Right lobe of liver (tissue), 6 donors: ENCODE measurements at regions not wholly inside any gene's neighbourhood (a gene's known extent, or its start where the extent isn't known, plus 50 kb on each side); places are given as distances from the start of the nearest gene placed in this dataset.

Experiments
- ATAC-seq, 4 donors: fragments of 200-7000 bp; cut with Tn5 transposase; one replicate each; pipeline ENCODE4 v1.9.1; 2020; ENCODE audit warnings: mild to moderate bottlenecking in 4 of 4, moderate library complexity in 4 of 4
- DNase-seq, 3 donors: peaks; one replicate each; pipeline ENCODE4 v3.0.0-alpha.2; 2020
- H3K27ac ChIP-seq, 3 donors: fragments of 200-600 bp; one replicate each; pipeline ENCODE4 v1.8.0; 2022
- H3K27me3 ChIP-seq, 2 donors: fragments of 200-600 bp; one replicate each; pipeline ENCODE4 v1.8.0; 2022
- H3K36me3 ChIP-seq, 4 donors: fragments of 200-600 bp; sonication (generic) in 1 of 4; one replicate each; pipeline versions ENCODE4 v1.5.1 to v1.8.0; 2017 to 2022; ENCODE audit warnings: control low read depth in 1 of 4
- H3K4me1 ChIP-seq, 4 donors: fragments of 200-600 bp; sonication (generic) in 1 of 4; one replicate each; pipeline versions ENCODE4 v1.5.1 to v1.8.0; 2017 to 2022; ENCODE audit warnings: control low read depth in 1 of 4
- H3K4me3 ChIP-seq, 3 donors: fragments of 200-600 bp; one replicate each; pipeline ENCODE4 v1.8.0; 2022
- H3K9me3 ChIP-seq, 4 donors: fragments of 200-600 bp; sonication (generic) in 1 of 4; one replicate each; pipeline versions ENCODE4 v1.5.1 to v1.8.0; 2017 to 2022; ENCODE audit warnings: control low read depth in 1 of 4
- CTCF ChIP-seq, 4 donors: fragments of 200-600 bp in 3 of 4; fragments of 450-650 bp in 1 of 4; IDR thresholded peaks; one replicate each; pipeline versions ENCODE4 v1.5.1 to v1.8.0; 2016 to 2022; ENCODE audit warnings: antibody characterized with exemption in 4 of 4, mild to moderate bottlenecking in 2 of 4
- POLR2A ChIP-seq: fragments of 450-650 bp; IDR thresholded peaks from one replicate; pipeline ENCODE4 v1.6.1; 2017; ENCODE audit warnings: antibody characterized with exemption, mild to moderate bottlenecking
- WGBS: methylation state at CpG from one replicate; pipeline ENCODE4 v1.1.6; 2018; ENCODE audit warnings: low coverage, low lambda C conversion rate; ENCODE audit not compliant: insufficient coverage; ENCODE audit errors: missing lambda C conversion rate; 5-methylcytosine and 5-hydroxymethylcytosine counted together
- intact Hi-C, 2 donors: fragments of 100-400 bp; cut with DNase I; formaldehyde crosslinking; loops; one replicate each; pipeline versions ENCODE4 v1.11.2 to v1.14.1; 2022
- donor health status: DM: no; HTN: yes; CAD: no.
- donor health status: DM: no; HTN: no; CAD: no.
- donor health status: DM: no; HTN: no; CAD: no.
- donor health status: DM: no; HTN: yes; CAD: no.
- donor health status: DM: no; HTN: yes; CAD: no.

DNA sequence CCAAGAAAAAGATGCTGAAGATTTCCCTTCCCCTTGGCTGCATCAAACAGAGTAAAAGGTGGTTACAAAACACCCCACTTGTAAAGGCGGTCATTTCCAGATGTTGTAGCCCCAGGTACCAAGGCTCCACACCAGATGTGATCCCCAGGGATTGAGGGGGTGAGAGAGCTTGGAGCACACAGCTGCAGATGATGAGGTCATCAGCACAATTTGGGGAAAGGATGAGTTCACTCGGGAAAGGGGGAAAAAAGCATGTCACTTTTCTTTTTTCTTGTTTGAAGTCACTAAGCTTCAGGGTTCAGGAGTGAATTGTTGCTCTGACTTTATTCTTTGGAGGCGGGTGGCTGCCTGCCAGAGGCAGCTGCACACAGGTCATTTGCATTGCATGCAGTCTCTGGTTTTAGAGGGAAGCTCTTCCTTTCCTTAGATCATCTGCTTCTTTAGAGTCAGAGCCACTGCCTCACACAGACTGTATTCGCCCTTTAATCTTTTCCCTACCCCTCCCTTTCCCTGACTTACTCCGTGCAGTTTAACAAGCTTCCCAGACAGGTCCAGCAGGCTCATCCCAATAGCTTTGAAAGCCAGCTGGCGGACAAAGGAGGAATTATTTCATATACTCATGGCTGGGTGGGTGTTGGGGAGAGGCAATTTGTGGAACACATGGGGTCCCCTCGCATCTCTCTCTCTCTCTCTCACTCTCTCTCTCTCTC lies 409.3 kb upstream of the SLC24A2 start:
- H3K27me3 ChIP-seq = no peaks in the 10 kb centered on the region
- no peak overlapping the region for H3K4me3 ChIP-seq
- intact Hi-C loops = no loop called here
- no peak overlapping the region for H3K27ac ChIP-seq
- WGBS = 29% methylated on average over 7 of the region's 7 CpGs
- ATAC-seq (no peak), DNase-seq (no peak)
- H3K36me3 ChIP-seq = no peaks in the 10 kb centered on the region
- H3K4me1 ChIP-seq = no peaks in the 10 kb centered on the region
- H3K9me3 ChIP-seq = no peaks in the 10 kb centered on the region
- TF ChIP-seq CTCF (IDR thresholded peaks at IDR 0.05) (no peak), POLR2A (no peak)

GRCh38 chr9:20191228-20191840 lies 402.5 kb upstream of the SLC24A2 start:
- Histone ChIP-seq H3K27me3 (no peaks in the 10 kb centered on the region), H3K9me3 (no peaks in the 10 kb centered on the region), H3K4me3 (no peak overlapping the region), H3K36me3 (no peaks in the 10 kb centered on the region), H3K4me1 (no peaks in the 10 kb centered on the region), H3K27ac (no peak overlapping the region)
- no peak for DNase-seq
- WGBS = 57% methylated on average over 4 of the region's 4 CpGs
- no peak for TF ChIP-seq POLR2A
- TF ChIP-seq CTCF (IDR thresholded peaks at IDR 0.05) = no peak
- no peak for ATAC-seq
- intact Hi-C loops = no loop called here

DNA sequence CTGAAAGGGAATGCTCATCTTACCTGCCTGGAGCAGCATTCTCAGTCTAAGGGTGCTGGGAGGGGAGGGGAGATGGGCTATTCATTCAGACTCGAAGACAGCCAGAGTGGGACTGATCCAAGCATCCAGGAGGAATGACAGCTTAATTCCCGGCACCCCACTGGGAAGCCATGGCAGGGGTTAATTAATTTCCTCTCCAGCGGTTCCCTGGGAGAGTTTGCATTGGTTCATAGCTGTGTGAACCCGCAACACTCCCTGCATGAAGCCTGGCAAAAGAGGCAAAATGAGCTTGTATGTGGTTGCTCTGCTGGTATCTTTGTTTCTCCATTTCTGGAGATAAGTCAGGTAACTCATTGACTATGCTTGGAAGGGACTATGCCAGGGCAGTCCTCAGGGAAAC lies 401.0 kb upstream of the SLC24A2 start:
- Histone ChIP-seq H3K27ac (no peak overlapping the region), H3K4me1 (no peaks in the 10 kb centered on the region), H3K27me3 (no peaks in the 10 kb centered on the region), H3K4me3 (no peak overlapping the region), H3K36me3 (no peaks in the 10 kb centered on the region), H3K9me3 (no peaks in the 10 kb centered on the region)
- intact Hi-C loops = no loop called here
- ATAC-seq = no peak
- 6% methylated on average over 3 of the region's 4 CpGs for WGBS
- TF ChIP-seq CTCF (IDR thresholded peaks at IDR 0.05) (no peak), POLR2A (no peak)
- no peak for DNase-seq

DNA sequence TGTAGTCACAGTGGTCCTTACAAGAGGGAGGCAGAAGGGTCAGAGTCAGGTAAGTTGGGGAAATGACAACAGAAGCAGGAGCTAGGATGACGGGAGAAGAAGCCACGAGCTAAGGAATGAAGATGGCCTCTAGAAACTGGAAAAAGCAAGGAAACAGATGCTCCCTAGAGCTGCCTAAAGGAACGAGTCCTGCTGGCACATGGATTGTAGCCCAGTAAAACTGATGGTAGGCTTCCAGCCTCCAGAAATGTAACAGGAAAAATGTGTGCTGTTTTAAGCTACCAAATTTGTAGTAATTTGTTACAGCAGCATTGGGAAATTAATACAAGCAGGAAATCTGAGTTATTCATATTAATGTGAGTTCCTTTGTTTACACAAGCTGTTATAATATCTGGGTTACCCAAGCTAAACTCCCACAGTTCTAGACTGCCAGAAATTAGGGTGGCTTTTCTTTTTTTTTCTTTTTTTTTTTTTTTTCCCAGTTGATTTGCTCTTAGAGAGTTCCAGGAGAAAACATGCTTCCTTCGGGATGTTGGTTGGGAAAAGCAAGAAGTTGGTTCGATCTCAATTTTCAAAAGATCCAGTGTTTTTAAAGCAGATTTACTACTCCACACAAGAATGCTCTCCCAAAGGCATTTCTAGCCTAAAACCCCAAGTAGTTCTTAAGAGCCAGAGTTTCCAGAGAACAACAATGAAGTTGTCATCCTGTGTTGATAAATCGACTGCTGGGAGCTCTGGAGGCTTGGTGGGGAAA lies 400.0 kb upstream of the SLC24A2 start:
- 39% methylated on average over 6 of the region's 6 CpGs for WGBS
- ATAC-seq = no peak

More for the DNA sequence above, 400.0 kb upstream of the SLC24A2 start:
- Histone ChIP-seq H3K27me3 (no peaks in the 10 kb centered on the region), H3K27ac (no peak overlapping the region), H3K36me3 (no peaks in the 10 kb centered on the region), H3K4me1 (no peaks in the 10 kb centered on the region), H3K9me3 (no peaks in the 10 kb centered on the region), H3K4me3 (no peak overlapping the region)
- DNase-seq = no peak
- TF ChIP-seq CTCF (IDR thresholded peaks at IDR 0.05) (no peak), POLR2A (no peak)
- intact Hi-C loops = no loop called here
